GM12878 (cell line): ENCODE measurements at regions not wholly inside any gene's neighbourhood (a gene's known extent, or its start where the extent isn't known, plus 50 kb on each side); places are given as distances from the start of the nearest gene placed in this dataset.

Experiments used
- FOXM1 ChIP-seq: IDR thresholded peaks from 2 replicates; pipeline ENCODE4 v1.6.1; 2012; ENCODE audit warnings: low read depth, mild to moderate bottlenecking, inconsistent platforms, low read length, moderate library complexity
- JUND ChIP-seq: IDR thresholded peaks from 2 replicates; pipeline ENCODE4 v1.6.1; 2012; ENCODE audit warnings: low read depth, mild to moderate bottlenecking, low read length, improper control_type of control experiment, moderate library complexity
- TAF1 ChIP-seq: IDR thresholded peaks from 2 replicates; pipeline ENCODE4 v1.6.1; 2011; ENCODE audit warnings: mild to moderate bottlenecking, low read depth, low read length, borderline replicate concordance

DNA sequence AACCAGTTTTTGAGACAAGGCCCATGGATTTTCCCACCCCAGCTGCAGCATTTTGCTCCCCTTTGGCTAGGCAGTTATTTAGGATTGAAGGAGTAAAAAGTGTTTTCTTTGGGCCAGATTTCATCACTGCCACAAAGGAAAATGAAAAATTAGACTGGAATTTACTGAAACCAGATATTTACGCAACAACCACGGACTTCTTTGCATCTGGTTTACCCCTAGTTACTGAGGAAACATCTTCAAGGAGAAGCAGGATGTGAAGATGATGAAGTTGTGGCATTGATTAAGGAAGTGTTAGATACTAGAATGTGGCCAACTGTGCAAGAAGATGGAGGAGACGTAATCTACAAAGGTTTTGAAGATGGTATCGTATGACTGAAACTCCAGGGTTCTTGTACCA is 165.2 kb upstream of the MYRIP start:
- TF ChIP-seq FOXM1 = no peak
- TF ChIP-seq JUND = no peak
- no peak for TF ChIP-seq TAF1
